Stimulated activated CD4-positive, alpha-beta T cell treated with anti-CD3 and anti-CD28 coated beads, Interleukin-1b, Interleukin-23, amount 100 ng/mL, for 24 hours (primary cell): ENCODE measurements at regions not wholly inside any gene's neighbourhood (a gene's known extent, or its start where the extent isn't known, plus 50 kb on each side); places are given as distances from the start of the nearest gene placed in this dataset.
"Not testable (repeated sequence)": the region's sequence is repeated elsewhere in the genome, so short reads cannot be mapped to it uniquely, and the experiment has no call there.

Source experiments
- DNase-seq, 4 experiments: peaks; one replicate each; pipeline ENCODE4 v3.0.0-alpha.2; 2020; ENCODE audit warnings: low read depth in 4 of 4, low spot score in 1 of 4

DNA sequence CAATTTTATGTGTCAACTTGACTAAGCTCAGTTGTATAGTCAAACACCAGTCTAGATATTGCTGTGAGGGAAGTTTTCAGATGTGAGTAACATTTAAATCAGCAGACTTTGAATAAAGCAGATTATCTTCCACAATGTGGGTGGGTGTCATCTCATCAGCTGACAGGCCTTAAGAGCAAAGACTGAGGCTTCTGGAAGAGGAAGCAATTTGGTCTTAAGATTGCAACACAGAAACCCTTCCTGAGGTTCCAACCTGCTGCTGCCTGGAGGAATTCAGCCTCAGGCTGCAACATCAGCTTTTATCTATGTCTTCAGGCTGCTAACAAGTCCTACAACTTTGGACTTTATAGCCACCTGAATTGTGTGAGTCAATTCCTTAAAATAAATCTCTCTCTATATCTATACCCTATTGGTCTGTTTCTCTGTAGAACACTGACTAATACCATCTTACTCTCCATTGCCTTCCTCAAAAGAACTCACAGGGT is 277.2 kb upstream of the PLET1 start:
- DNase-seq, result no peak

DNA sequence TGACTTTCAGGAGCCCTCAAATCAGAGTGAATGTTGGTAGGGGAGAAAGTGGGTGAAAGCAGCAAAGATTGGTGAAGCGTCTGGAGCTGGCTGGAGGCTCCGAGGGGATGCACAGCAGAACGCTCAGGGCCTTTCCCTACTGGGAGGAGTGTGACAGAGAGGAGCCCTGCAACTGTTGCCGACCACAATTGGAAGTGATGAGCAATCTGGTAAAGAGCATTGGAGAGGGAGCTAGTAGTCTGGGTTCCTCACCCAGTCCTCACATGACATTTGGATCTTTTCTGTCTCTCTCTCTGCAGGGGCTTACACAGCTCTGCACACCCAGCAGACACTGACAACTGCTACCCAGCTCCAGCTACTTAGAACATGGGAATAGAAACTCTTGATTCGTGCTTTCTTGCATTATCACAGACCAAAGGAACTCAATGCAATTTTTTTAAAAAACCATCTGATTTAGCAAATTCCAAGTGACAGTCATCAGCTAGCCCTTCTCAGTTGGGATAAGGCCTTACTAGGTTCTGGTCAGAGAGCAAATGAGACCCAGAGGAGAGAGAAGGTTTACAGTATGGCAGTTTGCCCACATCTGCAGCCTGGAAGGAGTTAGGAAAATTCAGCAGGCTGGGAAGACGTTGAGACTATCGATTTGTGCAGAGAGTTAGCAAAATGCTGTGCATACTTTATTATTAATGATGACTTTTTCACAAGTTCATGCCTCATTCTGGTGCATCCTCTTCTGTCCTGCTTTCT is 278.0 kb upstream of the PLET1 start:
- DNase-seq, result no peak

DNA sequence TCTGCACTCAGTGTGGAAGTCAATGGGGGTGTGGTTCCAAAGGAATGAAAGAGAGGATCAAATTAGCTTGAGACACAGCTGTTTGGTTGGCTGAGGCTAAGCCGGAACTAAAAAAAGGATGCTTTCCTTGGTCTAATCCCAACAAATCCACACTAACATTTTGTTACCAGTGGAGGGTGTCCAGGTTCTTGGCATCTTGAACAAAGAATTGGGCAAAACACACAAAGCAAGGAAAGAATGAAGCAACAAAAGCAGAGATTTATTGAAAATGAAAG is 278.6 kb upstream of the PLET1 start:
- not testable (repeated sequence) for DNase-seq

DNA sequence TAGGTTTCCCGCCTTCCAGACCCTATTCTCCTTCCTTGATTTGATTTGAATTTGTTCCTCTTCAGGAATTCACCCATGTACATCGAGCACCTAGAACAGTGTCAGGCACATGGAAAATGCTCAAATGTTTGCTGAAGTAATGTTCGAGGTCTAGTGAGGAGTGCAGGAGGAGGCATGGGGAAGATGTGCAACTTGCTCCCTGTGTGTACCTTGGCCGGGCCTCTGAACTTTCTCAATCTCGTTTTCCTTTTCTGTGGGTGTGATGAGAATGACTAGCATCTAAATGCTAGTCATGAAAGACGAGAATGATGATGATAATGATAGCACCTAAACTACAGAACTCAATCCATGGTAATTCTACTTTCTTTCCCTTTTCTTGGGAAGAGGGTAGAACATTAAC is 279.1 kb upstream of the PLET1 start:
- no peak for DNase-seq

DNA sequence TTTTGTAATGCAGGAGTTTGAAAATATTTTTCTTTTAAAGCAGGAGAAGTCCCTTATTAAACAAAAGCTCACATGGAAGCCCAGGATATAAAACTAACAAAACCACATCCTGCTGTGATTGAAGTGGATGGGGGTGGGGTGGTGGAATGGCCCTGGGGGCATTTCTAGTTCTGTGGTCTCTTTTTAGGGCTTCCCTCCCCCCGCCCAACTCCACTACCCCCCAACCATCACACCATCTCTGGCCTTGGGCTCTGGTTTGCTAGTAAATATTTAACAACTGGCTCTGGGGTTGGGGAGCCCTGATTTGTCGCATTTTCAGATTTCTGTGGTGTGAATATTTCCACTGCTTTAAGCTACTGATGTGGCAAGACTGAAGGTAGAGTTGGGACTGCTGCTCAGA is 279.6 kb upstream of the PLET1 start:
- no peak for DNase-seq

DNA sequence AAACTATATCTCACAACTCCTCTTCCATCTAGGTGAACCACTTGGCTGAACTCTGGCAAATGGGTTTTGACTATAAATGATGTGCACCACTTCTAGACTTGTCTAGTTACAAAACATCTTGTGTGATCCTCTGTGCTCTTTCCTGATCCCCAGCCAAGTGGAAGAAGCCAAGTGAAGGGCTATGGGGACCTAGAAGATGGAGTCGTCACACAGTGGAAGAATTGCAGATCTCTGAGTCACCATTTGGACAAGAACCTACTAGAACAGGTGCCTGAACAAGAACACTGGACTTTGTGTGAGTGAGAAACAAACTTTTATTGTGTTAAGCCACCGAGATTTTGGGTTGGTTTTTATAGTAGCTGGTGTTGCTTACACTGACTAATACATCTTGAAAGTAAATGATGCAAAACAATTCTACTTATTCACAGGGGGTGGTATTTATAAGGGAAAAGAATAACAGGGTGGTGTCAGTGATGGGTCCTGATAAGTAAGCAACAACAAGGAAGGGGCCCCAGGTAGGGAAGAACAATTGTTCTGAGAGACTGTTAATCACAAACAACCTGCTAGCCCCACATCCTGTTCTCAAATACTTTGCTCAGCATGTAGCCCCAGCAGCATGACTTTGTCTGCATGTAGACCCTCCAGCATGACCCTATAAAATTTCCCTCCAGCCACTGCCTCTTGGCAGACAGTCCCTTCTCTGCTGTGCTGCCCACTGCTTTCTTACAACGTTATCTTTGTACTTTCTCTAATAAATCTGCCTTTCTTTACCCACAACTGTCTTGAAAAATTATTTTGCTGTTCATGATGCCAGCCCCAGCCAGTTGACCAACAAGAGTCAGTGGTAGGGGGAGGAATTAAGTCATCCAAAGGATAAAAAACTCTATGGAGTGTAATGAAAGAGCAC is 280.7 kb upstream of the PLET1 start:
- no peak for DNase-seq

DNA sequence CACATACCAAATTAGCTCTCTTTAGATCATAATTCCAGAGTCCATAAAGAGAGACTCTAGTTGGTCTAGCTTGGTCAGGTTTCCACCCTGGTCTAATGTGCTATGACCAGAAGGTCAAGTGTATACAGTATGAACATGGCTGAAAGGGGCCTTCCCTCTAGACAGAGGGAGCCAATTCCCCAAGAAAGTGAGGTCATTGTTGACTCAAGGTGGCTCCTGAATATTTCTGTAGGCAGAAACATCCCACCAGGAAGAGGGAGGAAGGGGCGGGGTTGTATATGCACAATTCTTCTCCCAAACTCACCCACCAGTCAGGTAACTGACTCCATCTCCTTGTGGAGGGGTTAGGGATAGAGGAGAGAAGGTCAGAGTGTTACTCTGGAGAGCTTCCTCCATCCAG is 281.8 kb upstream of the PLET1 start:
- no peak for DNase-seq

DNA sequence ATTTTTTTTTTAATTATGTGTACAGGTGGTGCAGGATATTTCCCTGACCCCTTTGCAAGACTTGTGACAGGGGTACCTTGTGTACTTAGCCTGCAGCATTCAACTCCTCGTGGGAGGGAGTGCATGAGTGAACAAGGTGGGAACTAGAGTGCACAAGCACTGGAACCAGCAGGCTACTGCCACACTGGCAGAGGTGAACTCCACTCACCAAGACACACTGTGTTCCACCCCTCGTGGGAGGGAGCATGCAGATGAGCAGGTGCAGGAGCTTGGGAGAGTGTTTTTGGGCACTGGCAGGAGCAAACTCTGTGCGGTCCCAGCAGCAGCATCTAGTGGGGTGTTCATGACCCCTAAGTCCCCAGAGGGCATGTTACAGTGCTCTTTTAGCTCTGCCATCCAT is 282.7 kb upstream of the PLET1 start:
- no peak for DNase-seq

DNA sequence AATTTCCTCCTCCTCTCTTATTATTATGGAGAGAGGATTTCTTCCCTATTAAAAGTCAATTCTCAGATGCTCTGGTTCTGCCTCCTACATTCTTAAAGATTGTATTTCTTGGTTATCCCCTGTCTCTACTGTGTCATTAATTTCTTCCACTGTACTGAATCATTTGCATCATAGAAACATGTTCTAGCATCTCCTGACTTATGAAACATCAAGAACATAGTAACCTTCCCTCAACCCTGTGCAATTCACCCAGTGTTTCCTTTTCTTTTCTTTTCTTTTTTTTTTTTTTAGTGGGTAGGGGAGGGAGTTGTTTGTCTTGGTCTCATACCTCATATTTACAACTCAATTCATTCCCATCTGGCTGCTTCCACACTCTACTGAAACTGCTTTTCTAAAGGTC is 288.0 kb upstream of the PLET1 start:
- DNase-seq, result no peak

DNA sequence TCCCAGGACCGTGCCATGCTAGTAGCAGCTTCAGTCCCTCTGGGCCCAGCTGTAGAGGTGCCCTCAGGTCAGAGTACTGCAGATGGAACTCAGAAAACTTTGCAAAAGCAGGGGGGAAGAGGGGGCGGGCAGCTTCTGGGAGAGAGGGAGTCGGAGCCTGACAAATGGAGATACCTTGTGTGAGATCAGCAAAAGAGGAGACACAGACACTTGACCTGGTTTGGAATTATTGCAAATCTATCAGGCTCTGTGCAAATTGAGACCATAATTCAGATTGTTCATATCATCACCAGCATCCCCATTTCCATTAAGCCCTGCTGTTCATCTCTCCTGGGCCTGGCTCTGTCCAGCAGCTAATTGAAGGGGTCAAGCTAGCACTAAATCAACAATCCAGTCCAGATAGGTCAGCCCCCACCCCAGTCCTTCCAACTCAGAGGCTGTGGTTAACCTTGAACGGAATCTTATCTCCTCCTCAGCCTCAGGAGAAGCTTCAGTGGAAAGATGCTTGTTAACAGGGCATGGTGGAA is 292.6 kb upstream of the PLET1 start:
- no peak for DNase-seq

DNA sequence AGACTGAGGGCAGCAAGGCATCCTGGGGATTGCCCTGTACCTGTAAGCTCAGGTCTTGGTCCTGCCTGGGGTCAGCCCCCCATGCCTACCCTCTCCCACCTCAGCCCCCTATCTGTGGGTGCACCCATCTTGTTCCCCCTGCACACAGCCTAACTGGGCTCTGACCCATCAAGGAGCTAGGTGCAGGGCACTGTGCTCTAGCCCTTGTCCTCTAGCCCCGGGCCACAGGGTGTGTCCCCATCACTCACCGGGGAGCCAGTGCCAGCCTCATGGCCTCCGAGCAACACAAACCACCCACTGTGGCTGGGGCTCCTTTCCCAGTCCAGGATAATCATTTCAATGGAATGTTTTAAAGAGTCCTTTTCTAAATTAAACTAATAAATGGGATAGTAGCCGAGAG is 293.9 kb upstream of the PLET1 start:
- no peak for DNase-seq

DNA sequence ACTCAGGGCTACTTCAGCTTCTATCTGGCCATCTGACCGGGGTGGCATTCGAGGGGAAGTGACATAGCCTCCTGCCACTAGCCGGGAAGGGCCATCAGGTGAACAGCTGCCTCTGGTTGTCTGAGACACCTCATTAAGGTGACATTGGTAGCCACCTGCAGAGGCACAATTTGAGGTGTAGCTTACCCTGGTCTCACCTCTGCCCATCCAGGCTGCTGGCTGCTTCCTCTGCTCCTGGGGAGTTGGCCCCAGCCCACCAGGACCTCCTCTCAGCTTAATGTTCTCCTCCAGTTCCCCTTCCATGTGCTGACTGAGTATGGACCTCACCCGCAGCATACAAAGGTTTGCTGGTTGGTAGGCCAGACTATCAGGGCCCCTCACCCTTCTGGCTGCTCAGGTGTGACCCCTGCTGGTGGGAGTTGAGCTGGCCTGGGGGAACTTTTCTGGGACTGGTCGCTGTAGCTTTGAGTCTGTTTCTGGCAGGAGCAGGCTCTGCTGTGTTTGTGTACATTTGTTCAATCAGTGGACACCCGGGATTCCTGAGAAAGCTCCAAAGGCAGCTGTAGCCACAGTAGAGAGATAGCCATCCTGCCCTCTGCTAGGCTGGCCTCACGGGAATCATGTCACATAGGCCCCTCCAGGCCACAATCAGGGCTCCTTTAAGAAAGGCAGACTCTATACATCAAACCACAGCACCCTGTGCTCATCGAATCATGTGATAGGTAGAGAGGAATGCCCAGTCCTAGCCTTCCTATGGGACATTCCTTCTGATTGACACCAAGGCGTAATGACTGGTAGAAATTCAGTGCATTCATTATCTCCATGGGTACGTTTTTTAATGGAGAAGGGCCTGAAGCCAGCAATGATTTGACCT is 295.1 kb upstream of the PLET1 start:
- peak; percentile 35 to 57 (median 56) for DNase-seq

DNA sequence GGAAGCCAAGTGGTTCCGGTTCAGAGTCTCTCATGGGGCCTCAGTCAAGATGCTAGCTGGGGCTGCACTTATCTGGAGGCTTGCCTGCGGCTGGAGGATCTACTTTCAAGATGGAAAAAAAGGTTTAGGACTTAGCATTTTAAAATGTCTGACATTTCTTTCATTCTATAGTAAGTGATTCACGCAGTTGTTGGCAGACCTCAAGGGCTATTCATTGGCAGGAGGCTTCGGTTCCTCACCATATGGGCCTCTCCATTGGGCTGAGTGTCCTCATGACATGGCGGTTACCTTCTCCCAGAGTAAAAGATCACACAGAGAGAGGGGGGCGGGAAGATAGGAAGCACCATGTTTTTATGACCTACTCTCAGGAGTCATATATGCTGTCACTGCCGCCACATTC is 298.0 kb upstream of the PLET1 start:
- DNase-seq, result no peak

DNA sequence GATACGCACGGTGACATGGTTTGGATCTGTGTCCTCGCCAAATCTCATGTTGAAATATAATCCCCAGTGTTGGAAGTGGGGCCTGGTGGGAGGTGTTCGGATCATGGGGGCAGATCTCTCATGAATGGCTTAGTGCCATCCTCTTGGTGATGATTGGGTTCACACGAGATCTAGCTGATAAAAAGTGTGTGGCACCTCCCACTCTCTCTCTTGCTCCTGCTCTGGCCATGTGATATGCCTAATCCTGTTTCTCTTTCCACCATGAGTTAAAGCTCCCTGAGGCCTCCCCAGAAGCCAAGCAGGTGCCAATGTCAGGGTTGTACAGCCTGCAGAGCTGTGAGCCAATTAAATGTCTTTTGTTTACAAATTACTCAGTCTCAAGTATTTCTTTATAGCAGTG is 303.1 kb upstream of the PLET1 start:
- DNase-seq, result no peak

DNA sequence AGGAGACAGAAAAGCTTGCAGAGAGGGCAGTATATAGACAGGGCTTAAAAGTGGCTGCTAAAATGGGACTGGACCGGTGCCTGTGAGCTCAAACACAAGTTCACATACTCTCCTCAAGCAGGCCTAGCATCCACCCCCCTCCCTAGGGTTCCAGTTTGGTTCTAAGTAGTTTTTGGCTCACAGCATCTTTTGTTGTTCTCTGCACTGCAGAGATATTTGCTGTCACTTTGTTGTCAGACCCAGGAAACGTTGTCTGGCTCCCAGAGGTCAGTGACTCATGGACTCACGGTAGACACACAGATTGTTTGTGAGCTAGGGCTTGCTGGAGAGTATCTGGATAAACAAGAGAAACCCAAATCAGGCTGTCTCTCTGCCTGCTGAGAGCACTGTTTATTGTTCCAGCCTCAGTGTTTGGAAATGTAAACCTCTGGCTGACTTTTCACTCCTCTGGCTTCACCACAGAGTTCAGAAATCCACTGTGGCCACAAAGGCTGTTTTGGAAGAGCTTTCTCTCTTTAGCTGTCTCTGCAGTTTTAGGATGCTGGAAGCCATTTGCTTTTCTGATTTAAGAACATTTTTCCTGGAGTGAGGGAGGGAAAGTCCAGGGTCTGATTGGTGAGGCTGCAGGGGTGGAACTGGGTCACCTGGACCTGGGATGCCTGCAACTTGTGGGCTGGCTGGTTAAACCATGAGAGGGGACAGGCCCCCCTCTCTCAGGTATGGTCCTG is 303.7 kb upstream of the PLET1 start:
- DNase-seq, result no peak

DNA sequence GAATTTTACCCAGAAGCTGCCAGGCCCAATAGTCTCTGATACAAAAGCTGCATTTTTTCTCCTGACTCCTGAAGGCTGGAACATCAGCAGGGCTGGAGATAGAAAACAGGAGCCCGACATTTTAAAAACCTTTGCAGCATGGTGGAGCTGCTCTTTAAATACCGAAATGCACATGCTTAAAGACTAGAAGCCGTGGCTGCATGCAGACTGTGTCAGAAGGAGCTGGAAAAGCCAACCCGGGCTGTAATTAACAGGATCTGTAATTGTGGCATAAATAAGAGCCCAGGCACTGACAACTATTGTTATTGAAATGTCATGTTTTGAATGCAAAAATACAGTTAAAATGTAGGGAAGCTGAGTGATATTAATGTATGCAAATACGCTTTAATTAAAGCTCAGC is 304.9 kb upstream of the PLET1 start:
- DNase-seq, result no peak

DNA sequence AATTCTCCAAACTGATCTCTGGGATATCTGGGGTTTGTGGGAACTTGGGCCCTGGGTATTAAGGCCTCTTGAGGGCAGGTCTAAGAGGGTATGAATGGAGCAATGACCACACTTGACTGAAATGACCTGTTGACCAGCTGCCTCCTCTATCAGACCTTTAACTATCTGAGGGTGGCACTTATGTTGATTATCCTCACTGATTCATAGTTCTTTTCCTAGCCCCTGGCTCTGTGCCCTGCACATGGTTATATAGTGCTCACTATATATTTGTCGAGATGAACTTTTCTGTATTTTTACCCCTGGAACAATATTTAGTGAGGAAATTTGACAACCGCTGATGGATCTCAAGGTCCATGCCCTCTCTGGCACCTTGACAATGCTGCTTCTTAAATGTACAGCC is 305.5 kb upstream of the PLET1 start:
- no peak for DNase-seq

DNA sequence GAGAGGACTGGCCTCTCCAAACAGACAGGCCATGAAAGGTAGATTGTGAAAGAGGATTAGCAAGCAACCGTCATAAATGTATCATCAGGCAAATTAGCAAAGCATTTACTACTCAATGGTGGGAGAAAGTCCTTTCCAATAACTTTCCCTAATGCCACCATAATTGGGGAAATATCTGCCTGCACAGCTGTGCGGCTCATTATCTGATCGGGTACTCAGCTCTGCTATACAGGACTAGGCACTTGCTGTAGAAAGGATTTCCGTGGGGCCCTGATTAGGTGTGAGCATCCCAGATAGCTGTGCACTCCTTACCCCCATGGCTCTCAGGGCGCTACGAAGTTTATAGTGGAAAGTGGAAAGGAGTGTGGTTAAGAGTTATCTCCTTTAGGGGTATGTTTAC is 309.7 kb upstream of the PLET1 start:
- no peak for DNase-seq

DNA sequence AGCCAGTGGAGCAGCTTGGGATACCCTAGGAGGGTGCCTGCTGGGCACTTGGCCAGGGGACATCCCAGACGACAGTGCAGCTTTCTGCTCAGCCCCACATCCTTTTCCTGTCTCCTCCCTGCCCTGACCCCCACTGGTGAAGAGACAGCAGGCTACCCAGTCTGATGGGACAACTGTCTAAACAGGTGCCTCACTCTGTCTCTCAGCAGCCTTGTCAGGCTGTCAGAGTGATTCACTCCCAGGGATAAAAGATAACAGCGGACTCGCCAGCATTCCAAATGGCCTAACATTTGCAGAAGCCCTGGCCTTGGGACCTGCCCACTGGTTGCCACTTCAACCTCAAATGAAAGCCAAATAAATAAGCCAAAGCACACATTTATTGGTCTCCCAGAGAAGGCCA is 318.6 kb upstream of the PLET1 start:
- no peak for DNase-seq

DNA sequence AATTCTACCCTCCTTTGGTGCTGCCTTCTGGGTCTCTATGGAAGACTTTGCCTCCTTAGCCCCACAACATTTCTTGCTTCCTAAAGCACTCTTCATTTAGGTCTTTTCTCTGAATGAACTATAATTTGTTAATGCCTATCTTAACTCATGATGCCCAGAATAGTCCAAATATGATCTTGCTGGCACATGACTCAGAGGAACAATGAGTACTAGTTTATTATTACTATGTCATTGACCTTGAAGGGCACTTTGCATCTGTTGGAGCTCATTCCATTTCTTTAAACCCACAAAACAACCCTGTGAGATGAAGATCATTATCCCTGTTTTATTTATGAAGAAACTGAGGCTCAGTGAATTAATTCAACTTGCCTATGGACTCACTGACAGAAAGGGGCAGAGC is 320.2 kb upstream of the PLET1 start:
- DNase-seq, result no peak

DNA sequence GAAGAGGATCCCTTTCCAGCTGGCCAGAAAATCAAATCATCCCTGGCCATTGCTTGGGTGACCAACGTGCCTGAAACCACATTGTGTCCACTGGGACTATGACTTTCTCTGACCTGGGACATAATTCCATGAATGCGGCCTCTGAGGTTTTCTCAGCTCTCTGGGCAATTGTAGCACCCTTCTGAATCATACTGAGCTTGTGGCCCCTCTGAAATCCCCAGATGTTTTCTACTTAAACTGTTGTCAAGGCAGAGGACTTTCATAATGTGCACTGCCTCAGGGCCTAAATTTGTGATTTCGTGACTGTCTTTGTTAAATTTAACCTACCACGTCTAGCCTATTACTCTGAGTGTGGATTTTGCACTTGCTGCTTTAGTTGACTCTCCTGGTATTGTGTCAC is 321.1 kb upstream of the PLET1 start:
- DNase-seq, result no peak
